Retina (tissue), 1 donor: ENCODE measurements at regions not wholly inside any gene's neighbourhood (a gene's known extent, or its start where the extent isn't known, plus 50 kb on each side); places are given as distances from the start of the nearest gene placed in this dataset.

ENCODE experiments used
- DNase-seq: peaks from one replicate; pipeline ENCODE4 v3.0.0-alpha.2; 2016

DNA sequence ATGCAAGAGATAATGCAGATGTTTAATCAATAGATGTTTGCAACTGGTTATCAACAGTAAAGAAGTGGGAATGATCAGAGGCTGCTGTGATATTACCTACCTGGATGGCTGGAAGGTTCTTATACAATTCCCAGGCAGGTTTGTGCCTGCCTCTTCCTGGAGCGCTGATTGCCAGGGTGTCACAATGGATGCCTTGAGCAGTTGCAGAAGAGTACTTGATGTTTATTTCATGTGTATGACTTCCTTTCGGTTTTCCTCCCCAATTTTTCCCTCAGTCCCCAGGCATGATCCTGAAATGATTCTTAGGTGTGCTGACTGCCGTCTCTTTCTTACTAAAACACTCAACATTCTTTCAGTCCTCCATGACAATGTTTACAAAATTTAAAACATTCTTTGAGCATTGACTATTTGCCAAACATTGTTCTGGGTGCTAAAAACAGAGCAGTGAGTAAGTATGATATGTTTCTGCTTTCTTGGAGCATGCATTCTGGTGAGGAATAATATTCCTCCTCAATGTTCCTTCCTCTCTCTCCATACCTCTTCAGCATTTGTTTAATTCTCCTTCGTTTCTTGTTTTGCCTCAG lies 416.6 kb upstream of the TRIB2 start:
- no peak for DNase-seq

DNA sequence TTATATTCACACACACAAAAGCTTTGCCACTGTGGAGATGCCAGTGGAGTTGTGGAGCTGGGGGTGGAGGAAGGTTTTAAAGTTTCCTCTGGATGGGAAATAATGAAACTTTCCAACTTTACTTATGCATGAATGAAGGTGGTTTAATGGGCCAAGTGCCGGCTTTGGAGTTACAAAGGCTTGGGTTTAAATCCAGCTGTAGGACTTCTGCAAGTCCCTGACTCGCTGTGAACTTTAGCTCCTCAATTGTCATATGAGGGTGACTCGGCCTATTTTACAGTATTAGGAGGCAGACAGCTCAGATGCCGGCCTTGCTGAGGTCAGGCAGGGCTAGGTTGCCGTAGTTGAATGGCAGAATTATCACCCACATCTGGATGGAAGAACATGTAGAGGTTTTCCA lies 415.8 kb upstream of the TRIB2 start:
- DNase-seq, result no peak

DNA sequence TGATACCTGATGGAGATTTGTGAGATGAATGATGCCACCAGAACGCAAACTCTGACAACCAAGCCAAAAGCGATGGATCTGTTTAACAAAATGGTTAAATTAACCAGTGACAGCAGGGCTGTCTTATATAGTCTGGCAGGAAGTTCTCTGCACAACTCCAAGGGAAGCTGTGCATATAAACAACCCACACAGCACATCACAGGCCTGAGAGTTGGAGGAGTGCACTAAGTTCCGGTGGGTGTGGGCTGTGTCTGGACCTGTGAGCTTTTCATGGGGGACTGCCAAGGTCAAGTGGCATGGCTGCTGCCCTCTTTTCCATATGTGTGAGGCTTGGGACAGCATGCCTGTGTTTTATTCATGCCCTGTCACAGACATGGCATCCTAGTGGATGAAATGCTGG lies 414.6 kb upstream of the TRIB2 start:
- DNase-seq, result no peak

DNA sequence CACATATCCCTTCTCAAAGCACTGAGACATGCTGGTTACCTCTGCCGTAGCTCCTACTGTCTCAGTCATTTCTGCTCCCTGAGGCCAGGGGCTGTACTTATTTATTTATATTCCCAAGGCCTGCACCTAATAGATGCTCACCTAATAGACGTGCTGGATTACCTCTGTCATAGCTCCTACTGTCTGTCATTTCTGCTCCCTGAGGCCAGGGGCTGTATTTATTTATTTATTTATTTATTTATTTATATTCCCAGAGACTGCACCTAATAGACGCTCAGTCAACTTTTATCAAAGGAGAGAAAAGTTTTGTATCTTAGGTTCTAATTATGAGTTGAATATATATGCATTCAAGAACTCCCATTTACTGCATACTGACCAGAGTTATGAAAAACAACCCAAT lies 414.0 kb upstream of the TRIB2 start:
- DNase-seq, result no peak

DNA sequence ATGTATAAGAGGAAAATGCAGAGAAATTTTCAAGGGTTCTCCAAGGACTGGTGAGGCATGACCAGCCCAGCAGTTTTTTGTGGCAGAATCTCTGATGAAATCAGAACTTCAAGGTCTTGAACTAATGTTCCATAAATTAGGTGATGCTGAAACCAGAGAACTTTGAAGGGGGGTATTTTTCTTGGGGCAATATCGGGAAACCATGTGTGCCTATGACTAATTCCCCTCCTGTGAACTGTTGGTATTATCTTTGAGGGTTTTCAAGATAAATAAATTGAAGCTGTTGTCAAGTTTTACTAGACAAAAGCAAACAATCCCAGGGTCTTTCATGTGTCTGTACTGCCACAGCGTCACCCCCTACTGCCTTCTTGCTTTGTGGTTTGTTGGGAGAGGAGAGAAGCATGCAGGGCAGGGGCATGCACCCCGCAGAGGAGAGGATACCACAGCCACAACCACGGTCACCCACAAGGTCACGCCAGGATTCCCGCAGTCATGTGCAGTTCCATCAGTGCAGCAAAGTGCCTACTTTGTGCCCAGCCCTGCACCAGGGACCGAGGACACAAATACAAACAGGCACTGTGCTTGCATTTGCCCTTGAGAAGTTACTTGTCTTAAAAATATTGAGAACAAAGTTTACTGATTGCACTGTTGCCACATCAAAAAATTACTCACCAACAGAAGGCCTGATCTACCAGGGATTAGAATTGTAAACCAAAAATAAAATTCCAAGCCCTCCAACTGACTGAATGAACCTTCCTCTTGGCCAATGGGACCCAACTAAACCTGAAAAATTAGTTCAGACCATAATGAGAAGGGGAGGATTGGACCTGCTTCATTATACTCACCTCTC lies 413.3 kb upstream of the TRIB2 start:
- no peak for DNase-seq

DNA sequence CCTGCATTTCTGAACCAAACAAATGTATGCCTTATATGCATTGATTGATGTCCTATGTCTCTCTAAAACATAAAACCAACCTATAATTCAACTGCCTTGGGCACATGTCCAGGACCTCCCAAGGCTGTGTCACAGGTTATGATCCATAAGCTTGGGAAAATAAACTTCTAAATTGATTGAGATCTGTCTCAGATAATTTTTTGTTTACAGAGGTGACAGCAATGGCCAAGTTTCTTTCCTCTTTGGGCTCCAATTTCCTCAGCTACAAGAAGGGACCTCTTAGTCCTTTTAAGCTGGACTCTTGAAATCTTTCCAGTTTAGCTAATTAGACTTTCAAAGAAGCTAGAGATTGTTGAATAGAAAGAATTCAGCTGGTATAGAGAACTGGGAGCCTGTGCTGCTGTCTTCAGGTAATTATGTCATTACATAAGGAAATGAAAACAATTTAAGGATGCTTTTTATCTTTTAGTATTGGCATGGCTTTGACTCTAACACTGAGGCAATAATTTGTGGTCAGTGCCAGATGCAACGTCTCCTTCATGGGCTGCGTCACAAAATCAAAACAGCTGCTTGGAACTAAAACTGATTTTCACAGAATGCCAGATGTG lies 412.1 kb upstream of the TRIB2 start:
- DNase-seq, result no peak

DNA sequence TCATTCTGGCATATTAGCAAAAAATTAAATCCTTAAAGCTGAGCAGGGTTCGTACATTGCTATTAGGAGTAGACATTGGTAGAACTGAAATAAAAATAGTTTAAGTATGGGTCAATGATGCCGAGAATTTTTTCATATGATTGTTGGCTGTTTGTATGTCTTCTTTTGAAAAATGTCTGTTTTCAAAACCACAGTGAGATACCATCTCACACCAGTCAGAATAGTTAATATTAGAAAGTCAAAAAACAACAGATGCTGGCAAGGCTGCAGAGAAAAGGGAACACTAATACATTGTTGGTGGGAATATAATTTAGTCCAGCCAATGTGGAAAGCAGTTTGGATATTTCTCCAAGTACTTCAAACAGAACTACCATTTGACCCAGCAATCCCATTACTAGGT lies 410.8 kb upstream of the TRIB2 start:
- DNase-seq, result no peak

DNA sequence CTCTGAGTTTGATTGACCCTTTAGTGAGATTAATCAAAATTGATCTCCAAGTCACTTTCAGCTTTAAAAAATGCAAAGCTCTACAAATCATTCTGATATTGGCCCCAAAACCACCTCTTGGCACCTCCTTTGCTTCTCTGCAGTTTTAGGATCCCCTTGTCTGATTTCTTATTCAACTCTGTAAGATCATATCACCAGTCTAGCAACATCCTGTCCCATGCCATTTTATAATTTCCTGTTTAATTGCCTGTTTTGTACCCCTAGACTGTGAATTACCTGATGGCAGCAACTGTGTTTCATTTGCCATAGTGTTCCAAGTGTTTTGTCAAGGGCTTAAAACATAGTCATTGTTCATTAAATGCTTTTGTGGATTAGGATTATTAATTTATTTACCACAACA lies 406.3 kb upstream of the TRIB2 start:
- DNase-seq, result no peak

DNA sequence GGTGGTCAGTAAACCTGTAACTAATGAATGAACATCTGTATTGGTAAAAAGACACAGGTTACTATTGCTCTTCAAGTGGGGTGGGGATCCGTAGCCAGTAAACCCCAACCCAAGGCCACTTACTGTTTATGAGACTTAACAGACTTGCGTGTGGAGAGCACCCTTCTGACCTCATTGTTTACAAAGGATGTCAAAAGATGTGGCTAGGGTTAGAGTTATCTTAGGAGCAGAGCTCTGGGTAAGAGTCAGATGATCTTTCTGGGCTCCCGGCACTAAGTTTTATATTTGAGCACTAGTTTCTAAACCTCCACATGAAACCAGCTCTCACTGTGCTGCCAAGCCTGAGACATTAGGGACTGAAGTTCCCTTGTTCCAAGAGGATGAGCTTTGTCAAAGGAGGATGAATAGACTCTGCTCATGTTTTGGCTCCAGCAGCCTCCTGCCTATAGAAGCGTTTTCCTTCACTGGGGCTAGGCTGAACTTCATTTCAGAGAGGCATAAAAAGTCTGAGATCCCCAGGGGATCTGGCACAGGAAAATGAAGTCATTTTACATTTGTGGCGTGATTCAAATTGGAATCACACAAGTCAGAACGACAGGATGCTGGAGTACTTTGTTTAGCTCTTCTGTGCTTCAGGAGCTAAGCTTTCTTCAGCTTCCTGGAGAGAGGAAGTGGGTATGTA lies 403.1 kb upstream of the TRIB2 start:
- DNase-seq, result no peak

DNA sequence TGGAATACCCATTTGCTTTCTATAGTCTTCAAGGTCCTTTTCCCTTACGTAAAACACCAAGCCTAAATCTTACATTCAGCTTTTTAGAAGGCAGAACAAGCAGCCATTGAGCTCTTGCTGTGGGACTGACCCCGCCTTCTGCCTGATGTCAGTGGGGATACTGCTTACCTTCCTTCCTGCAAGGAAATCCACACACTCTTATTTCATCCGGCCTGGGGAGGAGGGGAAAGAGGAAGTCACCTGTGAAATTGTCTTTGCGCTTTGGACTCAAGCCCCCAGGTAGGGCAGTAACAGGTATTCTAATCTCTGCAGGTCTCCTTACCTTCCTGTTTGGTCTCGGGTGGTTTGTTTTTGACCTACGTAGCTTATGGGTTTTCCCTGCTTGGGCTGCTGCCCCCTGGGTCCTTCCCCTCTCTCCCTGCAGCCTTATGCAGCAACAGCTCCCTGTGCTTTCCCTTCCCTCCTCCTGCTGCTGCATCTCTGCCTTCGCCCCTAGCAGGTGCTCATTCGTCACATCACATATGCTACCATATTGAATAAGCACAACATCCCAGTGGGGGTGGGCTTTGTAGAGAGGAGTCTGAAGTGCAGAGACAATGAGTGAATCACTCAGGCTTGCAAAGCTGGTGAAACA lies 402.5 kb upstream of the TRIB2 start:
- DNase-seq, result no peak

DNA sequence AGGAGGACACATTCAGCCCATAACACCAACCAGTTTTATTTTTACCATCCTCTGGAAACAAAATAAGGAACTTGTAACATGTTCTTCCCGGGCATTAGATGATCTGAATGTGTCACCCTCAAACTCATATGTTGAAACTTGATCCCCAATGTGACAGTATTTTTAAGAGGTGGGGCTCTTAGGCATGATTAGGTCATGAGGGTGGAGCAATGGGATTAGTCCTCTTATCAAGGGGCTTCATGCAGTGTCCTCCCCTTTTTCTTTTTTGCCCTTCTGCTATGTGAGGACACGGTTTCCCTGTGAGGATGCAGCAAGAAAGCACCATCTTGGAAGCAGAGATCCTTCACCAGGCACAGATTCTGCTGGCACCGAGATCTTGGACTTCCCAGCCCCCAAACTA lies 401.5 kb upstream of the TRIB2 start:
- DNase-seq, result no peak

DNA sequence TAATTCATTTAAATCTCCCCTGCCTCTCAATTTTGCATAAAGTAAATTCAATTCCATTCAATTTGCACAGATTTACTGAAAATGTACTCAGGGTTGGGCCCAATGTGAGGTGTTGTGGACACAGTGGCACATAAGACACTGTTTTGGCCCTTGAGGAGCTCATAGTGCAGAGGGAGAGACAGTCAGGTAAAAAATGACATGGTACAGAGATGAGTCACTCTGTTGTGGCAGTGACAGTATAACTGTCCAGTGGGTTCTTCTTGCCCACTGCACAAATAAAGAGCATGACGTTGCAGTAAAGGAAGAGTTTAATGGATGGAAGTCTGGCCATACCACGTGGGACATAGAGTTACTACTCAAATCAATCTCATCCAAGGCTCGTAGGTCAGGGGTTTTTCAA lies 400.3 kb upstream of the TRIB2 start:
- no peak for DNase-seq

DNA sequence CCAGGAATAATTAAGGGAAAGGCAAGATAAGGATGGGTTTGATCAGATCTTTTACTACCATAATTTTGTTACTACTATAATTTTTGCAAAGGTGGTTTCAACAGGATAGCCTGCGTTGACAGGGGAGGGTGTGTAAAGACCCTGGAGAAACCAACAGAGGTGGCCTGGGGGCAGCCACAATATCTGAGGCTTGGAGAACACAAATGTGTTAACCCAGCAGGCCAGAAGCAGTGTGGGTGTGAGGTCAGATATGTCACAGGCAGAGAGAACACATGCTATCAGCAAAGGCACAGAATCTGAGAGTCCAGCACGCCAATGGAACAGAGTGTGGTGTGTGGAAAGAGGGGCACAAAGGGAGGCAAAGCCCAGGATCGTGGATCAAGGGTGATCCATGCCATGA lies 399.4 kb upstream of the TRIB2 start:
- DNase-seq, result no peak

DNA sequence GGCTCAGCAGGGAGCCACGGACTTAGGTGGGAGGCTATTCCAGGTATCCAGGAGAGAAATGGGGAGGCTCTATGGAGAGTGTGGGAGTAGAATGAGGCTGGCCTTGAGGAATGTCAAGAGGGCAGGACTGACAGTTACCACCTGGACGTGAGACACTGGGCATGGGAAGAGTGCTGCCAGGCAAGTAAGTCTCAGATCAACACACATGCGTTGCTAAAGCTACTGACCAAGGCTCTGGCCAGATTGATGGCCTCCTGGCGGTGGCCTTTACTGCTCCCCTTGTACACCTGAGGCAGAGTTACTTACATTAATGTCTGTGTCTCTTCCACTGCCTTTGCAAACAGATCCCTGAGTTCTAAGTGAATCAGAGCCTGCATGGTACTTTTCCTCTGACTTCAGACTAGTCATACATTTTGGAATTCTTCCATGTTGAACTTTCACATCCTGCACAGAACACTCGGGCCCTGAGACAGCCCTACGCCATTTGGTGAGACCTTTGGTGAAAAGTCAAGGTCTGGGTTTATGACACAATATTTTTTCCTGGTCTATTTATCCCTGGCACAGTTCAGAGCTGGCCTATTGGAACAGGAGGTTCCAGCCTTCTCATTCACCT lies 398.8 kb upstream of the TRIB2 start:
- DNase-seq, result no peak

DNA sequence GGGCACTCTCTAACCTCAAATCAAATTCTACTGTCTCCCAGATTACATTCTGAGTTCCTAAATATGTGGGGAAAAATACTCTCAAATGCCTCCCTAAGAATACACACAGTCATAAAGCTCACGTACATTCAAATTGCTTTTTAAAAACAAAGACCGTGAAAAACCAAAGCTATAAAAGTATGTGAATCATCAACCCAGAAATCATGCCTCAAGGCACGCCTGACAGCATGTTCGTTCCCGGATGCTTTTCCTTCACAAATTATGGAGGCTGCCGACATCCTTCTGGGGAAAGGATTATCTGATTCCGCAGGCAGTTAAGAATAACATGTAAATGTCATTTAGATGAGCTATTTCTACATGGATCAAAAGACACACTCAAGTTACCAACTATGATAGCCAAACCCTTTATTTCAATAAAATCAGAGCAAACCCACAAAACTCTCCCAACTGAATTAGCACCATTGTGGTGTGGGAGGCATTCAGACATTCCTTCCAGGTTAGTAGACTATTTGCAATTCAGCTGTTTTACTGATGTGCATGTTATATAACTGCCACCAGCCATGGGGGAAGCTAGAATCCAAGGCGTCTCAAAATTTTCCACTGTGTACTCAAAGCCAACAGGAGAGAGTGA lies 398.2 kb upstream of the TRIB2 start:
- DNase-seq, result no peak

DNA sequence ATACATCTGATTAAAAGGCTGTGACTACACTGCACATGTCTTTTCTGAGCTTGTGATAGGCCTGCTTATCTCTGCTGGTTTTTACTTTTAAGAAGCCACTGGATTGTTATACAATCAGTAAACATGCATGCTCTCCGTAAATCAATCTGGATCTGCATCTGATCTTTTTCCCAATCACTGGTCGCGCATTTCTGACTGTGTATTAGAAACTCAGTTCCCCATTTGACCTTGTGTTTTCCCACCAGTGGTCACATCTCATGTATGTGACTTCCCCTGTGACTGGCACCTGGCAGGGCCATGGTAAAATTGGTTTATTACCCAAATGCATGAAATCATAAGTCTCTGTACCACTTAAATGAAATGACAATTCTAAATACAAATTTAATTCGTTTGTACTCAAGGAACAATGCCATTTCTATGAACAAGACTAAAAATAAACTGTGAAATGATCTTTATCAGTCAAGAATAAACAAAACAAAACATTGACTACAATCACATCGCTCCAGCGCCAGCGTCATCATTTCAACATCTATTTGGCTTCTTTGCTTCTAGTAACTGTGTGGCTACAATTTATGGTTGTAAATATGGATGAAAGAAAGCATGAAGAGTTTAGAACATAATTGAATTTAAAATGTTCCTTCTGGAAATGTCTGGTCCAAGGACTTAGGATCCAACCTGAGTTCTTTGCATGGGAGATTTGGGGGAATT lies 396.6 kb upstream of the TRIB2 start:
- DNase-seq, result no peak

DNA sequence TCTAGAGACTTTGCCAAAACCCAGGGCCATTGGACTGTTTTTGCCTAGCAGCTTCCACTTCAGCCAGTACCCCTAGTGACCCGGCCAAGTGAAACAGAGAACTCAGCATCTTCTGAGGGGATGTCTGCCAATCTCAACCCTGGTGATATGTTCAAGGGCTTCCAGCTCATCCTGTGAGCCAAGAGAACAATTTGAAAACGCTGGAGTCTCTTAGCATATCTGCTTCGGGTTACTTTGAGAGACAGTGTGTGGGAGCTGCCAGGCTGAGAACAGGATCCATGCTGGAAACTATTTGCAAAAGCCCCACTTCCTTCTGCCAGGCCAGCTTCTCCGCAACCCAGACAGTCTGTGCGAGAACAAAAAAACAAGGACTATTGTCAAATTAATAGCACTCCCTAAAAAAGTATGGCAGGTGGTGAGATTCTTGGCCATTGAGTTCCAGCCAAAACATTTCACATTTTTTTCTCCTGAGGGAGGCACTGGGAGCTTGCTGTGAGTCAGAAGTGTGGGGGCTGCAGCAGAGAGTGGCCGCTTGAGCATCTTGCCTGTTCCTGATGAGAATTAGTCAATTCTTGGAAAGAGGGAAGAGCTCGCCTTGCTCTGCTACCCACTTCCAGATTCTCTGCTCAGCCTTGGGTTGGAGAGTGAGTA lies 395.6 kb upstream of the TRIB2 start:
- no peak for DNase-seq

DNA sequence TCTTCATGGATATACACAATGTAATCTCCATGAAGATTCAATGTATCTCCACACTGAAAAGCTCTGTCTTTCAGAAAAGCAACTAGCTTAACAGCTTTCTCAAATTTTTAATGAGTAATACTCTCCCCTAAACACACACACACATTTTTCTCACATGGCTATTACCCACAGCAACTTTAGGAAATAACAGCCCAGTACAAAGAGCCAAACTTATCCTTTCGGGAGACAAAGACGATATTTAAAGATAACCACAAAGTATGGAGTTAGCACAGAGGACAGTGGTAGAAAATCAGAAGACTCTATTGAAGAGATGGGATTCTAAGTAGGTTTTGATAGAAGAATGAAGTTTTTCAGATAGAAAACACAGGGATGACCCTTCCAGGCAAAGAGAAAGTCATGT lies 394.9 kb upstream of the TRIB2 start:
- no peak for DNase-seq

DNA sequence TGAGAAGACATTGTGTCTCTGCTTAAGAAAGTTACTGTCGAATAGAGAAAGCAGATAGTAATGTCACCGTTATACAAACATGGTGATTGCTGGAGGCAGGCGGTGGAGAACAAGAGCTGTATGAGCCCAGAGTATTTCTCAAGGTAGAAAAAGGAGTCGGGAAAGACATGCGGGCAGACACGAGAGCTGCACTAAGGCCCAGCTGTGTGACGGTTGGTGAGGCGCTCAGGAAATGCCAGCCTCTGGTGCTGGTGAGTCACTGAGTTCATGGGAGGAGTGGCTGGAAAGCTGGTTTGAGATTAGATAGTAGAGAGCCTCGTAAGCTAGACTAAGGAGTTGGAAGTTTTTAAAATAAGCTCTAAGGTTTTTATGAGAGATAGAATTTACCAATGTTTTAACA lies 390.9 kb upstream of the TRIB2 start:
- no peak for DNase-seq

DNA sequence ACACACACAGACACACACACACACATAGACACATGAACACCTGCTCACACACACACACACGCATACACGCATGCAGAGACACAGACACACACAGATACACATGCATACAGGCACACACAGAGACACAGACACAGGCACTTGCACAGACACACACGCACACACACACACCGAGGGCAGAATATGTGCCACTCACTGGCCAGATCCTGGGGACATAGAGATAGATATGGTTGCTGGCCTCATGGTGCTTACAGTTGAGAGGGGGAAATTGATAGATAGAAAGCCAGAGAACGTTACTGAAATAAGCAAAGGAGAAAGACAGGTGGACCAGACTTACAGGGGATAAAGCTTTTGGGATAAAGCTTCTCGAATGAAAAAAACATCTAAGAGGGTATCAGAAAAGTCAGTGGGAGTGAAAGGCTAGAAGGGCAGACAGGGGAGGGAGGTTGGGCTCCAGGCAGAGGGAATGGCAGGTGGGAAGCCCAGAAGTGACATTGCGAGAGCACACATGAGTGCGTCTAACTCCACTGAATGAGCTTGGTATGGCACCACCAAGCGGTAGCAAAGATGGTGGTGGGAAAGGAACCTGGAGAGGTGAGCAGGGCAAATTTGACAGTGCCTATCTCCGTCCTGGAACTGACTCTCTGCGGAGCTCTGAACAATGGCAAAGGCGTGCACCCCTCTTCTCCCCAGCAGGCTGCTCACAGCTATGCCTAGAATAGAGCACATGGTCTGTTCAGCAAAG lies 390.1 kb upstream of the TRIB2 start:
- no peak for DNase-seq
